Stomach smooth muscle (tissue), 2 donors: ENCODE measurements at regions not wholly inside any gene's neighbourhood (a gene's known extent, or its start where the extent isn't known, plus 50 kb on each side); places are given as distances from the start of the nearest gene placed in this dataset.

ENCODE experiments used
- H3K27ac ChIP-seq: one replicate; pipeline ENCODE4 v1.7.0; 2013; ENCODE audit warnings: mild to moderate bottlenecking, low read length, inconsistent platforms
- H3K27me3 ChIP-seq, 2 donors: one replicate each; pipeline ENCODE4 v1.7.0; 2013; ENCODE audit warnings: low read length in 2 of 2; ENCODE audit not compliant: insufficient read depth in 2 of 2, control insufficient read depth in 1 of 2
- H3K36me3 ChIP-seq, 2 donors: one replicate each; pipeline ENCODE4 v1.7.0; 2013; ENCODE audit warnings: low read length in 2 of 2; ENCODE audit not compliant: control insufficient read depth in 2 of 2, insufficient read depth in 2 of 2
- H3K4me1 ChIP-seq: one replicate; pipeline ENCODE4 v1.7.0; 2013; ENCODE audit warnings: low read length; ENCODE audit not compliant: control insufficient read depth, insufficient read depth
- H3K4me3 ChIP-seq, 2 donors: one replicate each; pipeline ENCODE4 v1.7.0; 2013; ENCODE audit warnings: low read length in 2 of 2
- H3K9ac ChIP-seq, 2 donors: one replicate each; pipeline ENCODE4 v1.7.0; 2013; ENCODE audit warnings: low read length in 2 of 2, mild to moderate bottlenecking in 1 of 2
- H3K9me3 ChIP-seq, 2 donors: one replicate each; pipeline ENCODE4 v1.7.0; 2013; ENCODE audit warnings: low read length in 2 of 2; ENCODE audit not compliant: control insufficient read depth in 2 of 2
- donor health status: healthy.
- donor health status: Pancreatic carcinoma.

DNA sequence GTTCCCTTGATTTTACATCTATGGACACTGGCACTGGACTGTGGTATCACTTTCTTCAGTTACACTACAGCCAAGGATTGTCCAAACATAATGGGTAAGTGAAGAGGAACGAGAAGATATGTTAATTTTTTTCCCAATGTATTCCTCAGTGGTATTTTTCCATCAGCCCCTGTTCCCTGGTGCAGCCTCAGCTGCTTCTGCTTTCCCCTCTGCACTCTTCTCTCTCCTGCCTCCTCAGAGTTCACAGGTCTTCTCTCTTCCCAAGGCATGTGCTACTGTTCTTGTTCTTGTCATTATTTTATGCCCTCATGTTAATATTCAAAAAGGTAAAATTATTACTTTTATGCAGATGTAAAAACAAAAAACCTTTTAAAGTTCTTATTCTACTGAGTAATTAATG lies 378.0 kb upstream of the NRXN1 start:
- H3K4me3 ChIP-seq = no peak overlapping the region
- H3K27me3 ChIP-seq = no peaks in the 10 kb centered on the region
- no peaks in the 10 kb centered on the region for H3K36me3 ChIP-seq
- H3K27ac ChIP-seq = no peak overlapping the region
- H3K4me1 ChIP-seq = no peaks in the 10 kb centered on the region
- no peak overlapping the region for H3K9ac ChIP-seq
- H3K9me3 ChIP-seq = no peaks in the 10 kb centered on the region

DNA sequence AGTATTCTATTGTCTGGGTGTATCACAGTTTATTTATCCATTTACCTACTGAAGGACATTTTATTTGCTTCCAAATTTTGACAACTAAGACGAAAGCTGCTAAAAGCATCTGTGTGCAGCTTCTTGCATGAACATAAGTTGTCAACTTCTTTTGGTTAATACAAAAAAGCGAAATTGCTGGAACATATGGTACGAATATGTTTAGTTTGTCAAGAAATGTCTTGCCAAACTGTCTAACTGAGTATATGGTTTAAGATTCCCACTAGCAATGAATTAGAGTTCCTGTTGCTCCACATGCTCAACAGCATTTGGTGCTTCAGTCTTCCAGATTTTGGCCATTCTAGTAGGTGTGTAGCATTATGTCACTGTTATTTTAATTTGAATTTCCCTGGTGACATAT lies 372.3 kb upstream of the NRXN1 start:
- no peak overlapping the region for H3K9ac ChIP-seq
- H3K36me3 ChIP-seq = no peaks in the 10 kb centered on the region
- H3K4me3 ChIP-seq = no peak overlapping the region
- H3K4me1 ChIP-seq = no peaks in the 10 kb centered on the region
- no peaks in the 10 kb centered on the region for H3K27me3 ChIP-seq
- H3K27ac ChIP-seq = no peak overlapping the region
- H3K9me3 ChIP-seq = peaks cover 0 to 2% of the 10 kb centered on the region in 2 donors

DNA sequence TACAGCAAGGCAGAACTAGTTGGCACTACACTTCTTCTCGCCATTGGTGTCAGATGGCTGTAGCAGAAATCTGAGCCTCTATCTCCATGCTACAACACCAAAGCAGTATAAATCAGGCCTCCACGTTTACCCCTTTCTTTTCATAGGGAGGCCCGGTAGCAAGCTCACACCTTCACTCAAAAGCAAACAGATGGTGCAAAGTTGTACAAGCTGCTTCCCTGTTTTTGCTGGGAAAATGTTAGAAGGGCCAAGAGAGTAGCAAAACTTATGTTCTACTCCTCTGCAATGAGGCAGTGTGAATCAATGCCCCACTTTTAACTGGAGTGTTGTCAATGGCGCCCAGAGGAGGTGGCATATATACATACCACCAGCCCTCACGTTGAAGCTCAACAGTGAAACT lies 369.6 kb upstream of the NRXN1 start:
- Histone ChIP-seq H3K36me3 (no peaks in the 10 kb centered on the region), H3K9ac (no peak overlapping the region), H3K9me3 (peaks cover 0 to 2% of the 10 kb centered on the region in 2 donors), H3K27me3 (no peaks in the 10 kb centered on the region), H3K27ac (no peak overlapping the region), H3K4me3 (no peak overlapping the region), H3K4me1 (no peaks in the 10 kb centered on the region)

DNA sequence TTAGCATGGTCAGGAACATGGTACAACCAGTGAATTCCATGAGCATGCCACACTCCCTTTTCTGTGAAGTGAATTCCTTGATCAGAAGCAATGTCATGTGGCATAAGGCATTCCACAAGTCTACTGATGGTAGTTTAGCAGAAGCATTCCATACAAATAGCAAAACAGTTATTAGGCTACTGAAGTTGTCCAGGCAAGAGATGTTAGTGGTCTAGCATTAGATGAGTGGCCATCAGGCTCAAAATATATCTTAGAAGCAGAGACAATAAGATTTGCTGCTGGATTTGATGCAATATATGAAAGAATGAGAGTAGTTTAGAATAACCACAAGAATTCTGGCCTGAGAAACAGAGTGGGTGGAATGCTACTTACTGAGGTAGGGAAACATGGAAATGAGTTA lies 355.3 kb upstream of the NRXN1 start:
- Histone ChIP-seq H3K4me3 (no peak overlapping the region), H3K9ac (no peak overlapping the region), H3K36me3 (no peaks in the 10 kb centered on the region), H3K27me3 (no peaks in the 10 kb centered on the region), H3K4me1 (no peaks in the 10 kb centered on the region), H3K27ac (no peak overlapping the region), H3K9me3 (peaks cover 0 to 5% of the 10 kb centered on the region in 2 donors)

DNA sequence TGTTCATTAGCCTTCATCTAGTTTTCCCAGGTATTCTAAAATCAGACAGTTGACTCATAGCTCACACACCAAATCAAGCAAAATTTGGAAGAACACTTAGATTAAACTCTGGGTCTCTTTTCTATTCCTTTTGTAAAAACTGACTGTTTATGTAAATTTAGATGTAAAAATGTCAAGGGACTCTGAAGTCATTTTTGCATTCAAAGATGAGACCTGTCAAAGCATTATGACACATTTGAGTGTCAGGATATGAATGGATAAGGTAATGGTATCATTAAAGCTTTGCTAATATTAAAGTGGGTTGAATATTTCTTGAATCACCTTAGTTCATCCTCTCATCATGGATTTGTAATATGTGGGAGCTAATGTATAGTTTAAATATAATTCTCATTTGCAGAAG lies 348.1 kb upstream of the NRXN1 start:
- no peaks in the 10 kb centered on the region for H3K36me3 ChIP-seq
- no peaks in the 10 kb centered on the region for H3K4me1 ChIP-seq
- no peak overlapping the region for H3K4me3 ChIP-seq
- no peaks in the 10 kb centered on the region for H3K27me3 ChIP-seq
- H3K9ac ChIP-seq = no peak overlapping the region
- H3K27ac ChIP-seq = no peak overlapping the region
- no peaks in the 10 kb centered on the region for H3K9me3 ChIP-seq

DNA sequence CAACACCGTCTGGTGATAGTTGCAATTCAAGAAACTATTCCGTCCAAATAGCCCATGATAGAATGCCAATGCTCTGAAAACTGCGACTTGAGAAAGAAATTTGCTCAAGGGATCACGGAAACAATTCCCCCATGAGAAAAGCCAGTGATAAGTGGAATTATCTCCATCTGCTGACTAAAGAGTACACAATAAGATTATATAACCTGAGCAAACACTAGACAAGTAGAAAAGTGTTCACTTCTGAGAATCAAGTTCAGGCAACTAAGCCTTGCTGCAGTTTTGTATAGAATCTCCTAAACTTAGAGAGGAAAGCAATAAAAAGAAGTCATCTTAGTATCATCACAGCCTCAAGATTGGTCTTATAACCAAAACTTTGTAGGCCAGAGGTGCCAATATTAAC lies 336.3 kb upstream of the NRXN1 start:
- Histone ChIP-seq H3K4me1 (no peaks in the 10 kb centered on the region), H3K27me3 (no peaks in the 10 kb centered on the region), H3K4me3 (no peak overlapping the region), H3K9ac (no peak overlapping the region), H3K27ac (no peak overlapping the region), H3K9me3 (no peaks in the 10 kb centered on the region), H3K36me3 (no peaks in the 10 kb centered on the region)

DNA sequence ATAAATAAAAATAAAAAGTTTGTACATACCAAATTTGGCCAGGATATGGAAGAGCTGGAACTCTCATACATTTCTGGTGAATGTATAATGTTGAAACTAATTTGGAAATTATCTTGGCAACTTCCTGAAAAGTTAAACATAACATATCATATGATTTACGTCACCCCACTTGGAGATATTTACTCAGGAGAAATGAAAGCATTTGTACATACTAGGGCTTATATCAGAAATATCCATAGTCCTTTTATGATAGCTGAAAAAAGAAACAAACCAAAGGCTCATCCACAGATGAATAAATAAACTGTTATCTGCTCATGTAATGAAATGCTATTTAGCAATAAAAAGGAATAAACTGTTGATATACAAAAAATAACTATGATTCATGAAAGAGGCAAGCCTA lies 318.2 kb upstream of the NRXN1 start:
- Histone ChIP-seq H3K4me3 (no peak overlapping the region), H3K9me3 (no peaks in the 10 kb centered on the region), H3K4me1 (no peaks in the 10 kb centered on the region), H3K27ac (no peak overlapping the region), H3K36me3 (no peaks in the 10 kb centered on the region), H3K9ac (no peak overlapping the region), H3K27me3 (no peaks in the 10 kb centered on the region)

DNA sequence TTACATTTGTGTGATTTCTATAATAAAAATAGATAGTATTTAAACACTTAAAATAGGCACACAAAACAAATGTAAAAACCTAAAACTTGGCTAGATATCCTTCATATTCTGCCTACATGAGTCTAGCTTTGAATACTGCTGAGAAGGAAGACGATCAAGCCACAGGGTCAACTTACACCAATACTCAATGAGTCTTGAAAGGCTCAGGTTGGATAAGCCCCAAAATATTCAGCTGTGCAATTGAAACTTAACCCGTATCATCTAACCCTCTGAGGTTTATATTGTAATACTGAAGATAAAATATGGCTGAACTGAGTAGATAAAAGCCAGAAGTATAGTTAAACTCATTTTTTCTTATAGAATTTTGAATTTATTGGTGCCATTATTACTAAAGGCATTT lies 313.0 kb upstream of the NRXN1 start:
- Histone ChIP-seq H3K4me3 (no peak overlapping the region), H3K9ac (no peak overlapping the region), H3K27ac (no peak overlapping the region), H3K27me3 (no peaks in the 10 kb centered on the region), H3K4me1 (no peaks in the 10 kb centered on the region), H3K36me3 (no peaks in the 10 kb centered on the region), H3K9me3 (no peaks in the 10 kb centered on the region)

DNA sequence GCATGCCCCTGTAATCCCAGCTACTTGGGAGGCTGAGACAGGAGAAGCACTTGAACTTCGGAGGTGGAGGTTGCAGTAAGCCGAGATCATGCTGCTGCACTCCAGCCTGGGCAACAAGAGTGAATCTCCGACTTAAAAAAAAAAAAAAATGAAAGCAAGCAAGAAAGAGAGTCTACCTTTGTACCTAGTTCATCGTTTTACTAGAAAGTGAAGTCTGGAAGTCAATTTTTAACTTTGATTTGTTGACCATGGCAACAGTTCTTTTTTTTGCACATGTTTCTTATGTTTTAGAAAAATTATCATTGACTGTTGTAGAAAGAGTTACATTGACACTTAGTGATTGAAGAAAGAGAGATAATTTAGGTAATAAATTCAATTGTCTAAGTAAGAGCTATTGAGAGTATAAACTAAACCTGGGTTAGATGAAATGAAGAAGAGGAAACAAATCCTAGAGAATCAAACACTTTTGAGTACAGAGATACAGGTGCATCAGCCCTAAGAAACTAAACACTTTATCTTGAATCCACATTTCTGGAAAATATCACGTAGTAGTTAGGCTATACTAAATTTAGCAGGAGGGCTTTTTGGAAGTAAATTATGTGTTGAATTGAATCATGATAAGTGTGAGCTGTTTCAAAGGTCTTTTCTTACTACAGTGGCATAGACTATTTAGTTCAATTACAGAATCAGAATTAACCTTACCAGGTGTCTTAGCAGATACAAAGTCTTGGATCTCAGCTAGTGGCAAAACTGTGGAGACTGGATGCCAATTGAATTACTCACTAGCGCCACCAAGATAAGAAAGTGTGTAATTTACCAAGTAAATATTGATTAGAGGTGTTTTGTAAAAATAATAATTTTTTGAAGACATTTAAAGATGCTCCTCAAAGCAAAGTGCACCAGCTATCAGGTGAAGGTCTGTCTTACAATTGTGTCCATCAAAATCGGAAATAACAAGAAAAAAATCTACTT lies 303.4 kb upstream of the NRXN1 start:
- H3K9ac ChIP-seq = no peak overlapping the region
- no peaks in the 10 kb centered on the region for H3K4me1 ChIP-seq
- H3K27me3 ChIP-seq = no peaks in the 10 kb centered on the region
- H3K4me3 ChIP-seq = no peak overlapping the region
- H3K9me3 ChIP-seq = no peaks in the 10 kb centered on the region
- H3K36me3 ChIP-seq = no peaks in the 10 kb centered on the region
- no peak overlapping the region for H3K27ac ChIP-seq

DNA sequence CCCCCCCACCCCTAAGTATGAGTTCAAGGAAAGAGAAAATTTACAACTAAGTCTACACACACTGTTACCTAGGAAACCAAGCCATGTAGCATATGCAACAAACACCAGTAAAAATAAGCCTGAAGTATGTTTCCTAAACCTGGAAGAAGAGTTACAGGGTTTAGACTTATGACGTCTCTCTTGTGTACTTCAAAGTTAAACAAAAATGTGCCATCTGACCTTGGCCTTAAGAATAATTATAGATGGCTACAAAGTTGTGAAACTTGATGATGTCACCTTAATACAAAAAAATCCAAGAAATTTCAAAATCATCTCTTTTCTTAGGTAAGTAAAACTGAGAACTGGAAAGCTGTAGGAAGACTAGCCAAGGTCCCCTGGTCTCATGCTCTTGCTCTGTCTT lies 297.6 kb upstream of the NRXN1 start:
- Histone ChIP-seq H3K9ac (no peak overlapping the region), H3K4me3 (no peak overlapping the region), H3K27ac (no peak overlapping the region), H3K9me3 (no peaks in the 10 kb centered on the region), H3K27me3 (no peaks in the 10 kb centered on the region), H3K4me1 (no peaks in the 10 kb centered on the region), H3K36me3 (no peaks in the 10 kb centered on the region)

DNA sequence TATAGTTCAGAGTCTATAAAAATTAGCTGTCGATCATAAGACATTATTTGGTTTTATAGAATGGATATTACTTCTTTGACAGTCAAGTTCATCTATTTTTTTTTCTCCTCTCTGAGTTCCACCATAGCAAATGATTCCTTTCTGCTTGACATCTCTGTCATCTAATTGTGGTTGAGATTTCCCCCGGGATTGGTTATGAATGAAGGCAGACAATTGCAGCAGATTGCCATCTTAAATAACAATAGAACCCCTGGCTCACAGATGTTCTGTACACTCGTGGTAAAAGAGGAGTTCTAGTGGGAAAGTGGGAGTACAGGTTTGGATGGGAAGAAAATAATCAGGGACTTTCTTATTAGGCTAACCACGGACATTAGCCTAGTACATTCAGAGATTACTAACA lies 292.1 kb upstream of the NRXN1 start:
- Histone ChIP-seq H3K9ac (no peak overlapping the region), H3K9me3 (no peaks in the 10 kb centered on the region), H3K4me3 (no peak overlapping the region), H3K27me3 (no peaks in the 10 kb centered on the region), H3K4me1 (no peaks in the 10 kb centered on the region), H3K36me3 (no peaks in the 10 kb centered on the region), H3K27ac (no peak overlapping the region)
